H7 (cell line): ENCODE measurements at regions not wholly inside any gene's neighbourhood (a gene's known extent, or its start where the extent isn't known, plus 50 kb on each side); places are given as distances from the start of the nearest gene placed in this dataset.

Experiments used
- DNase-seq: peaks from one replicate; pipeline ENCODE4 v3.0.0; 2012
- H3K27me3 ChIP-seq: 2 replicates; pipeline ENCODE4 v1.6.0; 2011; ENCODE audit warnings: mild to moderate bottlenecking, low read length; ENCODE audit not compliant: control insufficient read depth, insufficient read depth
- H3K36me3 ChIP-seq: replicated peaks from 2 replicates; pipeline ENCODE4 v1.5.1; 2011; ENCODE audit warnings: low read length; ENCODE audit not compliant: control insufficient read depth, insufficient read depth
- H3K4me3 ChIP-seq: 2 replicates; pipeline ENCODE4 v1.5.1; 2011; ENCODE audit warnings: low read depth, mild to moderate bottlenecking, control low read depth, low read length, moderate library complexity; ENCODE audit not compliant: insufficient read depth

DNA sequence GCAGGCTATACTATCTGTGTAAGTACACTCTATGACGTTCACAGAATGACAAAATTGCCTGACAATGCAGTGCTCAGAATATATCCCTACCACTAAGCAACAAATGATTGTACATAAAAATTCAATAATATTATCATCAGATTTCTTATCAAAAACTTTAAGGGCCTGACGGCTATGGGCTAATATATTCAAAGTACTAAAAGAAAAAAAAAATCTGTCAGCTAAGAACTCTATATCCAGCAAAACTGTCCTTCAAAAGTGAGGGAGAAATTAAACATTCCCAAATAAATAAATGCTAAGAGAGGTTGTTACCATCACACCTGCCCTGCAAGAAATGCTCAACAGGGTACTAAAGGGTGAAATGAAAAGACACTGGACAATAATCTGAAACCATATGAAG is 127.3 kb downstream of the TM2D1 start:
- Histone ChIP-seq H3K4me3 (no peak overlapping the region), H3K27me3 (no peaks in the 10 kb centered on the region), H3K36me3 (no peaks in the 10 kb centered on the region)
- DNase-seq, result no peak

DNA sequence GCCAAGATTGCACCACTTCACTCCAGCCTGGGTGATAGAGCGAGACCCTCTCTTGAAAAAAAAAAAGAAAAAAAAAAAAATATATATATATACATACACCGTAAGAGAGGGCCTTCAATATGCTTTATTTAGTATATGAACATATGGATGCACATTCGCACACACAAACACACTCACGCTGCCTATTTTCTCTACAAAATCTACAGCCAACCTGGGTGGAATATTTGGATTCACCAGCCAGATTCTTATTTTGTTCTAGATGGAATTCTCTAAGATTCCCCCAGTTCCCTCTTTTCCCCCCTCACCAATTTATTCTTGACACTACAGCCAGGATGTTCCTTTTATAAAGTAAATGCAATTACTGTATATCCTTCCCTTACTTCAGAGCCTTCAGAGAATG is 131.6 kb downstream of the TM2D1 start:
- DNase-seq, result no peak
- Histone ChIP-seq H3K27me3 (no peaks in the 10 kb centered on the region), H3K36me3 (no peaks in the 10 kb centered on the region), H3K4me3 (no peak overlapping the region)

DNA sequence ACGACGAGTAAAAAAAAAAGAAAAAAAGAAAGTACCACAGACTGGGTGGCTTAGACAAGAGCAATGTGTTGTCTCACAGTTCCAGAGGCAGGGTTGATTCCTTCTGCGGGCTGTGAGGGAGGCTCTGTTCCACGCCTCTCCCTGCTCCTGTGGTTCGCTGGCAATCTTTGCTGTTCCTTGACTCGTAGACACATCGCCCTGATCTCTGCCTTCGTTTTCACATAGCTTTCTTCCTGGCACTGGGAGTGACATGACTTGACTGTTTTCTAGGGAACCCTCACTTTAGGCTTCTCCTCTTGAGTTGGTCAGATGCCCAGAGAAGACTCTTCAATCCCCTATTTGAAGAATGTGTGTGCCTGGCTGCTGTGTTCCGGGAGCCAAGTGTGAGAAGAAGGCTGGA is 133.6 kb downstream of the TM2D1 start:
- H3K27me3 ChIP-seq, result no peaks in the 10 kb centered on the region
- H3K36me3 ChIP-seq, result no peaks in the 10 kb centered on the region
- no peak for DNase-seq
- H3K4me3 ChIP-seq, result no peak overlapping the region

DNA sequence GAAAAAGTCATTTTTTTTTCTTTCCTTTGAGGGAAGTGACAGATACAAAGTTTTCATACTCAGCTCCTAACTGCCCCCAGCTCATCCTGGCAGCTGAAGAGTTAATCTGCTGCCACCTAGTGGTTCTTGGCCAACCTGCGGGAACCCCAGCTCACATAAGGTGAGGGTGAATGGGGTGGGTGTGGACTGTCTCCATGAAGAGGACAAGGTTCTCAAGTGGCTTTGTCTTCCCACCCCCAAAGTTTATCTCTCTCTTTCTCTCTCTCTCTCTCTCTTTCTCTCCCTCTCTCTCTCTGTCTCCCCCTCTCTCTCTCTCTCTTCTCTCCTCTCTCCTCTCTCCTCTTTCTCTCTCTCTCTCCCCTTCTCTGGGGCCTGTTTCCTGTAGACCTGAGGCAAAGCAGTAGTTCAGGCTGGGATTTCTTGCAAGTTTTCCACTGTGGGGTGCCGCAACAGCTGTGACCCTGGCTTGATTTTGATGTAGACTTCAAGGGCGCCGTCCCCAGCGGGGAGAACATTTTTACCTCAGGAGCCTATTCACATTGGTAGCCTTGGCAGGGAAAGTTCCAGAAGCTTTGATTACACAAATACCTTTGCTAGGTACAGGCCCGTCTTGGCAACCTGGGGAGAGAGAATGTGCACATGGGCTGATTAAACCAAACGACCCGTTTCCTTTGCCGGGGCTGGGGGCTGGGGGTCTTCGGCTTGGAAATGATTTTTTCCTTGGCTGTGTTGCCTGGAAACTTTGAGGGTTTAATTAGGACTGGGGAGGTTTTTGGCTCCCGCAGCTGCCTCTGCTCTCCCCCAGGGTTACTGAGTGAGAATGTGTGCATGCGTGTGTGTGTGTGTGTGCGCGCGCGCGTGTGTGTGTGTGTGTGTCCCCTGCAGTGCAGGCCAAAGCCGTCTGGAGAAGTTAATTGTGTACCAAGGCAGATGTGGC is 135.9 kb downstream of the TM2D1 start:
- no peaks in the 10 kb centered on the region for H3K36me3 ChIP-seq
- no peak overlapping the region for H3K4me3 ChIP-seq
- peak; percentile 62 for DNase-seq
- H3K27me3 ChIP-seq, result no peaks in the 10 kb centered on the region

DNA sequence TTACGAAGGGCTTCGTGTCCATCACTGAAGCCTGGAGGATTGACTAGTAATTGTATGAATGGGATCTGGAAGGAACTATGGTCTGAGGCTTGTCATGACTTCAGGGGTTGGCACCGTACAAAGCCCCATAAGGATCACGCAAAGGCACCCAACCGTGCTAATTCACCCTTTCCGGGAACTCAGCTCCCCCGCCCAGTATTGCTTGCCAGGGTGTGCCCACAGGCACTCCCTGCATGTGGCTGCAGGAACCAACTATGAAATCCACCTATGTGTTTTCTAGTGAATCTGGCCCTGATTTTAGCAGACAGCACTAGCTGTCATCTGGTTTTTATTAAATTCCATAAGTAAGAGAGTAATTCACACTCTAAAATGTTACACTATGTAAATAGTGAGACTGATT is 139.2 kb downstream of the TM2D1 start:
- H3K36me3 ChIP-seq, result no peaks in the 10 kb centered on the region
- no peak overlapping the region for H3K4me3 ChIP-seq
- H3K27me3 ChIP-seq, result no peaks in the 10 kb centered on the region
- DNase-seq, result no peak

DNA sequence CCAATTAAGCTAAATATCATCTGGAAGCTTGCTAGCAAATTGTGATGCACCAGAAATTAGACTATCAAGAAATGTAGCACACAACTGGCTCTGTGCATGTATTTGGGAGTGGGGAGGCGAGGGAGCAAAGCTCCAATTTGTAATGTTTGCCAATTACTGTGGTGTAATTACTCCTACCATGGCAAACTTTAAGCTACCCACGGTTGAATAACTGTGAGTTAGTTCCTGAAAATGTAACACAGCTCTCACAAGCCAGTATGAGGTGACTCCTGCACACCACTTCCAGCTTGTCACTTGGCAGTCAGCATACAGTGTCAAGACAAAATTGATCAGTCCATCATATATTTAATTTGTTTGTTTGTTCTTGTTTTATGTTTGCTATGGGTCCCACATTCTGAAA is 141.2 kb downstream of the TM2D1 start:
- H3K27me3 ChIP-seq, result no peaks in the 10 kb centered on the region
- no peak for DNase-seq
- no peak overlapping the region for H3K4me3 ChIP-seq
- no peaks in the 10 kb centered on the region for H3K36me3 ChIP-seq

DNA sequence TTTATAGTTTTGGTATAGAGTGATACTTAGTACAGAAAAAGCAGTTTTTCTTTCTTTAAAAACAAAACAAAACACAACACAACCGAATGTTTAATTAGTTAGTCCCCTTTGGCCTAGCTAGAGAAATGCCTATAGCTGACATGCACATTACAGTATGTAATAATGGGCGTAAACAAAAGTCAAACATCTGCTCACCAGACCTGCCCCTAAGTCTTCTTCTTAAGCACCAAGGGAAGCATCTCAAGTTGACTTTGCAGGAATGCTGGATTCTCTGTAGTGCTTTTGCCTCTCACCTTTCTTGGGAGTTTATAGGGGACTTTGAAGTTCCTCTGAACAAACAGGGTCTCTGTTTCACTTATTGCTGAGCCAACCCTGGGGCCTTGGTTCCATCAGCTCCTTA is 143.7 kb downstream of the TM2D1 start:
- H3K36me3 ChIP-seq, result no peaks in the 10 kb centered on the region
- no peak for DNase-seq
- H3K4me3 ChIP-seq, result no peak overlapping the region
- no peaks in the 10 kb centered on the region for H3K27me3 ChIP-seq

DNA sequence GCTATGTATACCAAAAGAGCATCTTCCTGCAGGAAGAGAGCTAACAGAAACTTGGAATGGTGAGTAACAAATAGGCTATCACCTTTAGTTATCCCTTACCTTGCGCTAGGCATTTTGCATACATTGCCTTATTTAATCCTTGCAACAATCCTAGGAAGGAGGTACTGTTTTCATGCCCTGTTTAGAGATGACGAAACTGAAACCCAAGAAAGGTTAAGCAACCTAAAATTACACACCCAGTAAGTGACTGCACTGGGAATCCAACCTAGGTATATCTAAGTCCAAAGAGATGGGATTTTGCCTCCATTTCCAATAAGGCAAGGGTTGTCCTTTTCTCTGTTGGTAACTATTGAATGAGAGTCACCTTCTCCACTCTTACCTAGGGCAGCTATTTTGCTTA is 144.5 kb downstream of the TM2D1 start:
- H3K27me3 ChIP-seq, result no peaks in the 10 kb centered on the region
- no peaks in the 10 kb centered on the region for H3K36me3 ChIP-seq
- no peak overlapping the region for H3K4me3 ChIP-seq
- DNase-seq, result no peak

DNA sequence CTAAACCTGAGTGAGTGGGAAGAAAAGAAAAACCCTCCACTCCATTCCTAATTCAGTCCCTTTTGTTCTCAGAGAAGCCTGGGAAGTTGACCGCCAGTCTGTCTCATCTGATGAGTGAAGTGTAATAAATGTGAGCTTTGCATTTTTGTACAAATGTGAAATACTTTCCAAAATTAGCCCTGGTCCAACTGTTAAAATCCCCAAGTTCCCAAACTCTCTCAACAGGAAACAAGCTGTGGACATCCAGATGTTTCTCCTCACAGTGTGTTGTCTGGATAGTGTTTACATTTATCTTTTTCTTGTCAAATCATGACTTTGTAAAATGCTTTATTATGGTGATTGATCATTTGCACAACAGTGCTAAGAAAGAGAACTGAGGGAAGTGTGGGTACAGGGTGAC is 145.1 kb downstream of the TM2D1 start:
- Histone ChIP-seq H3K27me3 (no peaks in the 10 kb centered on the region), H3K36me3 (no peaks in the 10 kb centered on the region), H3K4me3 (no peak overlapping the region)
- DNase-seq, result no peak

DNA sequence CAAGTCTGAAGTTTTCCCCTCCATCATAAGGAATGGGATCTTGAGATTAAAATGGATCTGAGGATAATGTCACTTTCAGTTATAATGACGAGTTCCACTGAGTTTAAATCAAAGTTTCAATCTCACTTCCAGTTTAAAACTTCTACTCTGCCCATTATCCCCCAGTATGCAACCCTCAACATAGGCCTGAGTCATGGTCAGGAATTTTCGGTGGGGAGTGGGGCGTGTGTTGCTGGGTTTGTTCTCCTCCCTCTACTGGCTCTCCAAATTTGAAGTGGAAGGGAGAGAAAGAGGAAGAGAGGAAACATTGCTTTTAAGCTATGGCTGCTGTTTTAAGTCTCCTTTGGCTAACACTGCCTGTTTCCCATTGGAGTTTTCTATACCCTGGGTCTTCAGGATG is 152.9 kb downstream of the TM2D1 start:
- no peak overlapping the region for H3K4me3 ChIP-seq
- H3K27me3 ChIP-seq, result no peaks in the 10 kb centered on the region
- H3K36me3 ChIP-seq, result no peaks in the 10 kb centered on the region
- no peak for DNase-seq

DNA sequence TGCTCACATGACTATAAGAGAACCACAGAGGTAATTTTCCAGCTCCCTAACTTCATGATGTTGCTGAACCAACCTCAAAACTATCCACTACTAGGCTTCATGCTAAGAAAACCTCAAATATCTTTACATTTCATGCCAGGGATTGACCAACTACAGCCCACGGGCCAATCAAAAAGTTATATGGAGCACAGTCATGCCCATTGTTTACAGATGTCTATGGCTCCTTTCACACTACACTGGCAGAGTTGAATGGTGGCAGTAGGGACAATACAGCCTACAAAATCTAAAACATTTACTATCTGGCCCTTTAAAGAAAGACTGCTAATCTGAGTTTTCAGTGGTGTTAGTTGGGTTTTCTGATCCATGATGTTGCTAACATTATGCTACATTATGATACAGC is 154.8 kb downstream of the TM2D1 start:
- Histone ChIP-seq H3K4me3 (no peak overlapping the region), H3K36me3 (no peaks in the 10 kb centered on the region), H3K27me3 (no peaks in the 10 kb centered on the region)
- DNase-seq, result no peak

DNA sequence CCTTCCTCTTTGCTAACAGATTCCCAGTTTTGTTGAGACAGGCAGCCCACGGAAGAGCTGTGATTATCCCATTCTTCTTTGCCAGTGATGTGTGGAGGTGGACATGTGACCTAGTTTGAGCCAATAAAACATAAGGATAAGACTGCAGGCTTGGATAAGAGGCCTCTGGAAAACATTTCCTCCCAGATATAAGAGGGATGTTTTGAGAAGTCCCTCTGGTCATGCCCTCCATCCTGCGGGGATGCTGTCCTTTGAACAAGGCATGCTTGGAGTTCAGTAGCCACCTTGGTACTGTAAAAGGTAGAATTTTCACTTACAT is 155.7 kb downstream of the TM2D1 start:
- Histone ChIP-seq H3K4me3 (no peak overlapping the region), H3K27me3 (no peaks in the 10 kb centered on the region), H3K36me3 (no peaks in the 10 kb centered on the region)
- peak; percentile 8 for DNase-seq

DNA sequence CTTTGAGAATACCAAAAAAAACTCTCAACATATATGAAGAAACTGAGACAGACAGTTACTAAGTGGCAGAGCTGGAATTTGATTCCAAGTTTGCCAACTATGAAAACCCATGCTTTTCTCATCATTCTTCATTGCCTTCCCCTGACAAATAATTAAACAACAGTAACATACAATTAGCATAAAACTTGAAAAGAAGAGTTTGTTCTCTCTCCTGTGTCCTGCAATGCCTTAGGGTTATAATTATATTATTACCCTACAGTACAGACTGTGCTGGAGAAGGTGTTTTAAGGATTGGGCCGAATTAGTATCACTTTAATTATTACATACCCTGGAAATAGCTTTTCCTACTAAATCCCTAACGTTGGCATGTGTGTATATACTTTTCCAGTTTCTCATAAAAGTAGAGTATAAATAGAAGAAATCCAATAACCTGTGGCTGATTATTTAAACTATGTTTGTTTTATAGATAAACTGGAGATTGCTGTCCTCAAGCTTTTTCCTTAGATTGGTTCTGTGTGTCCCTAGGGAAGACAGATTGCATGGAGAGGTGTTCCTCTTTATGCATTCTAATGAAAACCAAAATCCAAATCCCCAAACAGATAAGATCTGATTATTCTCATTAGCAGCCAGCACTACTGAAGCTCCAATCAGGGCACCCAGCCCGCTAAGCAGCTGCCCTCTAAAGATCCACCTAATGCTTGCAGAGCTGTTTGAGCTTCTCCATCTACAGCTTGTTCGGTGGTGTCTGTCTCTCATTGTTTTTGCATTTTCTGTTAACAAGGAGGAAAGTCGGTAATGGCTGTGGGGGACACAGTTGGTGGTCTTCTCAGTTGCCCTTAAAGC is 156.3 kb downstream of the TM2D1 start:
- Histone ChIP-seq H3K27me3 (no peaks in the 10 kb centered on the region), H3K36me3 (no peaks in the 10 kb centered on the region), H3K4me3 (no peak overlapping the region)
- no peak for DNase-seq

DNA sequence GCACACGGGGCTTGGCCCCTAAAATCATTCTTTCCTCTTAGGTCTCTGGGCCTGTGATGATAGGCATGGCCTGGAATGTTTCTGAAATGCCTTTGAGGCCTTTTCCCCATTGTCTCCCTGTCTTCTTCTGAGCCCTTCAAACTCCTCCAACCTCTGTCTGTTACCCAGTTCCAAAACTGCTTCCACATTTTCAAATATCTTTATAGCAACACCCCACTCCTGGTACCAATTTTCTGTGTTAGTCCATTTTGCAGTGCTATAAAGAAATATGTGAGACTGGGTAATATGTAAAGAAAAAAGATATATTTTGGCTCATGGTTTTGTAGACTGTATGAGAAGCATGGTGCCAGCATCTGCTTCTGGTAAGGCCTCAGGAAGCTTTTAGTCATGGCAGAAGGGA is 158.8 kb downstream of the TM2D1 start:
- no peaks in the 10 kb centered on the region for H3K27me3 ChIP-seq
- no peaks in the 10 kb centered on the region for H3K36me3 ChIP-seq
- no peak overlapping the region for H3K4me3 ChIP-seq
- no peak for DNase-seq

DNA sequence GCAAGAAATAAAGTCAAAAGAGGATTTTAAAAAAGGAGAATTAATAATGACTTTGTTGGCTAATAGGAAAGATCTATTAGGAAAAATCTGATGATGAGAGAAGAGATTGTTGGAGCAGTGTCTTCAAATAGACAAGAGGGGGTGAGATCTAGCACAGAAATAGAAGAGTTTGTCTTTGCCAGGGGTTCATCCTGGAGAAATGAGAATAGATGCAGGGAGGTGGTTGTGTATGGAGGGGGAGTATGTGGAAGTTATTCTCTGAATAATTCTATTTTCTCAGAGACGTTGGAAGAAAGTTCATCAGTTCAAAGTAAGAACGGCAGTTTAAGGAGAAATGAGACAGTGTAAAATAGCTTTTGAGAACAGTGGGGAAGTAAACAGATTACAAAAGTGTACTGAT is 161.3 kb downstream of the TM2D1 start:
- H3K4me3 ChIP-seq, result no peak overlapping the region
- no peaks in the 10 kb centered on the region for H3K27me3 ChIP-seq
- no peak for DNase-seq
- no peaks in the 10 kb centered on the region for H3K36me3 ChIP-seq
